Astrocyte (in vitro differentiated cells and primary cell): ENCODE measurements at regions not wholly inside any gene's neighbourhood (a gene's known extent, or its start where the extent isn't known, plus 50 kb on each side); places are given as distances from the start of the nearest gene placed in this dataset.

Experiments used
- DNase-seq: peaks from one replicate; pipeline ENCODE4 v3.0.0-alpha.2; 2010; ENCODE audit warnings: low read depth
- FAIRE-seq: peaks from 2 replicates; lab custom pipeline; 2011; peaks lifted over from hg19 to GRCh38; lab: Jason Lieb, UNC
- H2AFZ ChIP-seq: 2 replicates; pipeline ENCODE4 v1.6.0; 2012; ENCODE audit warnings: low read depth, low read length, inconsistent platforms
- H3K27ac ChIP-seq: 2 replicates; pipeline ENCODE4 v1.5.1; 2011; ENCODE audit warnings: low read depth, low read length, inconsistent platforms
- H3K27me3 ChIP-seq: 2 replicates; pipeline ENCODE4 v1.6.0; 2011; ENCODE audit warnings: low read length, inconsistent platforms; ENCODE audit not compliant: insufficient read depth
- H3K36me3 ChIP-seq: 2 replicates; pipeline ENCODE4 v1.5.1; 2011; ENCODE audit warnings: low read length, inconsistent platforms; ENCODE audit not compliant: insufficient read depth
- H3K4me1 ChIP-seq: 2 replicates; pipeline ENCODE4 v1.5.1; 2011; ENCODE audit warnings: low read length, inconsistent platforms; ENCODE audit not compliant: insufficient read depth
- H3K4me2 ChIP-seq: 2 replicates; pipeline ENCODE4 v1.6.0; 2012; ENCODE audit warnings: low read length, inconsistent platforms
- H3K4me3 ChIP-seq: 2 replicates; pipeline ENCODE4 v1.5.1; 2011; ENCODE audit warnings: low read depth, mild to moderate bottlenecking, low read length, inconsistent platforms; ENCODE audit not compliant: insufficient read depth
- H3K79me2 ChIP-seq: 2 replicates; pipeline ENCODE4 v1.6.0; 2012; ENCODE audit warnings: mild to moderate bottlenecking, low read length, inconsistent platforms; ENCODE audit not compliant: insufficient read depth
- H3K9ac ChIP-seq: 2 replicates; pipeline ENCODE4 v1.6.0; 2012; ENCODE audit warnings: mild to moderate bottlenecking, low read length, inconsistent platforms
- H3K9me3 ChIP-seq: 2 replicates; pipeline ENCODE4 v1.5.1; 2012; ENCODE audit warnings: low read depth, mild to moderate bottlenecking, low read length, inconsistent platforms; ENCODE audit not compliant: insufficient read depth
- H4K20me1 ChIP-seq: 2 replicates; pipeline ENCODE4 v1.6.0; 2012; ENCODE audit warnings: low read length, inconsistent platforms; ENCODE audit not compliant: insufficient read depth
- H3K27ac Mint-ChIP-seq: one replicate; pipeline ENCODE4 v1.8.0; 2021; ENCODE audit warnings: mild to moderate bottlenecking, mixed read lengths; ENCODE audit not compliant: unreplicated experiment
- H3K27me3 Mint-ChIP-seq: one replicate; pipeline ENCODE4 v1.8.0; 2021; ENCODE audit warnings: low read depth, mixed read lengths; ENCODE audit not compliant: unreplicated experiment
- H3K36me3 Mint-ChIP-seq: one replicate; pipeline ENCODE4 v1.8.0; 2021; ENCODE audit warnings: low read depth, mixed read lengths; ENCODE audit not compliant: unreplicated experiment
- H3K4me1 Mint-ChIP-seq: one replicate; pipeline ENCODE4 v1.8.0; 2021; ENCODE audit warnings: low read depth, mixed read lengths; ENCODE audit not compliant: unreplicated experiment
- H3K4me3 Mint-ChIP-seq: one replicate; pipeline ENCODE4 v1.8.0; 2021; ENCODE audit warnings: mild to moderate bottlenecking, moderate library complexity, mixed read lengths; ENCODE audit not compliant: unreplicated experiment
- H3K9me3 Mint-ChIP-seq: one replicate; pipeline ENCODE4 v1.8.0; 2021; ENCODE audit warnings: mild to moderate bottlenecking, mixed read lengths; ENCODE audit not compliant: unreplicated experiment
- EZH2 ChIP-seq: IDR thresholded peaks from 2 replicates; pipeline ENCODE4 v1.6.1; 2012; ENCODE audit warnings: mild to moderate bottlenecking, low read length, inconsistent platforms; ENCODE audit not compliant: insufficient read depth
- TF ChIP-seq, protein P1 (sequence below): IDR thresholded peaks from 2 replicates; pipeline ENCODE4 v1.5.1; 2011; ENCODE audit warnings: low read depth, mild to moderate bottlenecking, inconsistent platforms, low read length, moderate library complexity; ENCODE audit not compliant: insufficient read depth

DNA sequence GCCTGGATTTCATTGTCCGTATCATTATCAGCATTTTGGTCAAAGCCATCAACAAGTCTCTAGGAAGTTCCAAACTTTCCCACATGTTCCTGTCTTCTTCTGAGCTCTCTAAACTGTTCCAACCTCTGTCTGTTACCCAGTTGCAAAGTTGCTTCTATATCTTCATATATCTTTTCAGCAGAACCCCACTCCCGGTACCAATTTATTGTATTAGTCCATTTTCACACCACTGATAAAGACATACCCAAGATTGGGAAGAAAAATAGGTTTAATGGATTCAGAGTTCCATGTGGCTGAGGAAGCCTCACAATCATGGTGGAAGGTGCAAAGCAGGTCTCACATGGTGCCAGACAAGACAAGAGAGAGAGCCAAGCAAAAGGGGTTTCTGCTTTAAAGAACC lies 293.2 kb downstream of the EPM2A start:
- no peak for FAIRE-seq
- H3K9me3 Mint-ChIP-seq: peaks cover 17% of the 10 kb centered on the region

DNA sequence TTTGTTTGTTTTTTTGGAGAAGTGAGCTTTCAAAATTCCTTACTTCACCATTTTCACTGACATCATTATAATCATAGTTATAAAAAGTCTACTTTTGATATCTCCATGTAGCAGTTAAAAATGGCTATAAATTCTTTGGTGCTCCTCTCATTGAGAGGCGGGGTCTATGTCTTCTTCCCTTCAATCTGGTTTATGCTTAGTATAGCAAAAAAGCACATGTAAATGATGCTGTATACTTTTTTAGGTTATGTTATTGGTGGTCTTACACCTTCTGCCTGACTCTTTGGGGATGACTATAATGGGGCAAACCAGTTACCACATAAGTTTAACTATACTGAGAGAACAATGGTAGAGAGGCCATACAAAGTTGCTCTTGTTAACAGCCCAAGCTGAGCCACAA lies 289.6 kb downstream of the EPM2A start:
- no peaks in the 10 kb centered on the region for H3K4me1 Mint-ChIP-seq
- H3K9me3 Mint-ChIP-seq: peaks cover 17% of the 10 kb centered on the region
- H3K27me3 ChIP-seq: no peaks in the 10 kb centered on the region
- H3K9me3 ChIP-seq: no peaks in the 10 kb centered on the region
- H2AFZ ChIP-seq: no peak overlapping the region
- no peak overlapping the region for H3K9ac ChIP-seq
- no peak overlapping the region for H3K4me3 Mint-ChIP-seq
- no peaks in the 10 kb centered on the region for H3K27me3 Mint-ChIP-seq
- TF ChIP-seq EZH2: no peak
- TF ChIP-seq, protein P1, sequence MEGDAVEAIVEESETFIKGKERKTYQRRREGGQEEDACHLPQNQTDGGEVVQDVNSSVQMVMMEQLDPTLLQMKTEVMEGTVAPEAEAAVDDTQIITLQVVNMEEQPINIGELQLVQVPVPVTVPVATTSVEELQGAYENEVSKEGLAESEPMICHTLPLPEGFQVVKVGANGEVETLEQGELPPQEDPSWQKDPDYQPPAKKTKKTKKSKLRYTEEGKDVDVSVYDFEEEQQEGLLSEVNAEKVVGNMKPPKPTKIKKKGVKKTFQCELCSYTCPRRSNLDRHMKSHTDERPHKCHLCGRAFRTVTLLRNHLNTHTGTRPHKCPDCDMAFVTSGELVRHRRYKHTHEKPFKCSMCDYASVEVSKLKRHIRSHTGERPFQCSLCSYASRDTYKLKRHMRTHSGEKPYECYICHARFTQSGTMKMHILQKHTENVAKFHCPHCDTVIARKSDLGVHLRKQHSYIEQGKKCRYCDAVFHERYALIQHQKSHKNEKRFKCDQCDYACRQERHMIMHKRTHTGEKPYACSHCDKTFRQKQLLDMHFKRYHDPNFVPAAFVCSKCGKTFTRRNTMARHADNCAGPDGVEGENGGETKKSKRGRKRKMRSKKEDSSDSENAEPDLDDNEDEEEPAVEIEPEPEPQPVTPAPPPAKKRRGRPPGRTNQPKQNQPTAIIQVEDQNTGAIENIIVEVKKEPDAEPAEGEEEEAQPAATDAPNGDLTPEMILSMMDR: no peak
- FAIRE-seq (no peak), DNase-seq (no peak)
- H3K36me3 ChIP-seq: no peaks in the 10 kb centered on the region
- H3K4me1 ChIP-seq: no peaks in the 10 kb centered on the region
- H3K4me3 ChIP-seq: no peak overlapping the region
- no peaks in the 10 kb centered on the region for H3K79me2 ChIP-seq
- H4K20me1 ChIP-seq: no peaks in the 10 kb centered on the region
- H3K36me3 Mint-ChIP-seq: no peaks in the 10 kb centered on the region
- no peak overlapping the region for H3K27ac ChIP-seq
- H3K4me2 ChIP-seq: no peak overlapping the region
- H3K27ac Mint-ChIP-seq: no peak overlapping the region

More for the DNA sequence above, 293.2 kb downstream of the EPM2A start:
- H3K36me3 ChIP-seq: no peaks in the 10 kb centered on the region
- TF ChIP-seq, protein P1: no peak
- TF ChIP-seq EZH2: no peak
- DNase-seq: no peak
- H3K4me3 Mint-ChIP-seq: no peak overlapping the region
- H3K4me2 ChIP-seq: no peak overlapping the region
- no peak overlapping the region for H3K27ac Mint-ChIP-seq
- no peaks in the 10 kb centered on the region for H3K27me3 ChIP-seq
- no peaks in the 10 kb centered on the region for H3K27me3 Mint-ChIP-seq
- no peaks in the 10 kb centered on the region for H3K79me2 ChIP-seq
- no peaks in the 10 kb centered on the region for H3K9me3 ChIP-seq
- H3K4me1 ChIP-seq: no peaks in the 10 kb centered on the region
- H4K20me1 ChIP-seq: no peaks in the 10 kb centered on the region
- no peak overlapping the region for H2AFZ ChIP-seq
- no peak overlapping the region for H3K27ac ChIP-seq
- H3K9ac ChIP-seq: no peak overlapping the region
- H3K36me3 Mint-ChIP-seq: no peaks in the 10 kb centered on the region
- H3K4me3 ChIP-seq: no peak overlapping the region
- H3K4me1 Mint-ChIP-seq: no peaks in the 10 kb centered on the region

DNA sequence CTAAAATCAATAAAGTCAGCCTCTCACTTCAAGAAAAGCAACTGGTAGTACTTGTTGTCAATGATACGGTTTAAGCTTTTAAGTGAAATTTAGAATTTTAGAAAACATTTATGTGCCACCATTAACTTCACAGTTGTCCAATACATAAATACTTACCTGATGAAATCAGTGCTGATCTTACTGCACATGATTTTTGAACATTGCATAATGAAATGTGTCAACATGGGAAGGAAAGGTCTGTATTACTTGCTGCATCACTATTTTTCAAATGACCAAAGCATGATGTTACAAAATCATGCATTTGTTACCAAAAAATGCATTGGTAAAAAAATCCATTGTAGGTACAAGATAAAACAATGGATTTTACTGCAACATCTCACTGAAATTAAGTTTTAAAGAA lies 284.3 kb downstream of the EPM2A start:
- Histone ChIP-seq H3K79me2 (no peaks in the 10 kb centered on the region), H3K4me1 (no peaks in the 10 kb centered on the region), H3K4me2 (no peak overlapping the region), H3K27ac (no peak overlapping the region), H3K36me3 (no peaks in the 10 kb centered on the region), H3K27me3 (no peaks in the 10 kb centered on the region), H4K20me1 (no peaks in the 10 kb centered on the region), H3K4me3 (no peak overlapping the region), H3K9ac (no peak overlapping the region), H3K9me3 (no peaks in the 10 kb centered on the region), H2AFZ (no peak overlapping the region)
- no peak overlapping the region for H3K4me3 Mint-ChIP-seq
- H3K4me1 Mint-ChIP-seq: no peaks in the 10 kb centered on the region
- FAIRE-seq: no peak
- no peaks in the 10 kb centered on the region for H3K36me3 Mint-ChIP-seq
- no peak overlapping the region for H3K27ac Mint-ChIP-seq
- H3K9me3 Mint-ChIP-seq: no peaks in the 10 kb centered on the region
- no peak for DNase-seq
- TF ChIP-seq EZH2: no peak
- TF ChIP-seq, protein P1: no peak
- H3K27me3 Mint-ChIP-seq: no peaks in the 10 kb centered on the region
